Mesenchymal stem cell (in vitro differentiated cells and primary cell): ENCODE measurements at regions not wholly inside any gene's neighbourhood (a gene's known extent, or its start where the extent isn't known, plus 50 kb on each side); places are given as distances from the start of the nearest gene placed in this dataset.

ENCODE experiments used
- DNase-seq: peaks from one replicate; pipeline ENCODE4 v3.0.0-alpha.2; 2013
- H2AFZ ChIP-seq: one replicate; pipeline ENCODE4 v1.6.1; 2013; ENCODE audit warnings: low read depth, mild to moderate bottlenecking, control low read depth, inconsistent platforms, low read length, moderate library complexity
- H2AK5ac ChIP-seq: 2 replicates; pipeline ENCODE4 v1.6.1; 2013; ENCODE audit warnings: low read length, moderate library complexity, mild to moderate bottlenecking, inconsistent platforms; ENCODE audit not compliant: severe bottlenecking
- H2BK120ac ChIP-seq: one replicate; pipeline ENCODE4 v1.6.1; 2013; ENCODE audit warnings: low read depth, mild to moderate bottlenecking, inconsistent platforms, low read length, moderate library complexity
- H2BK12ac ChIP-seq, 2 experiments: one replicate each; pipeline ENCODE4 v1.6.1; 2013; ENCODE audit warnings: inconsistent platforms in 2 of 2, low read length in 2 of 2, mild to moderate bottlenecking in 2 of 2, moderate library complexity in 2 of 2, control low read depth in 1 of 2
- H2BK15ac ChIP-seq: one replicate; pipeline ENCODE4 v1.6.1; 2013; ENCODE audit warnings: mild to moderate bottlenecking, low read depth, inconsistent platforms; ENCODE audit not compliant: poor library complexity, severe bottlenecking
- H2BK5ac ChIP-seq: 2 replicates; pipeline ENCODE4 v1.6.1; 2013; ENCODE audit warnings: low read depth, mild to moderate bottlenecking, low read length, control low read depth, inconsistent platforms; ENCODE audit not compliant: poor library complexity, severe bottlenecking
- H3K14ac ChIP-seq, 2 experiments: one replicate each; pipeline ENCODE4 v1.6.1; 2013; ENCODE audit warnings: inconsistent platforms in 2 of 2, low read length in 2 of 2, control low read depth in 1 of 2, mild to moderate bottlenecking in 1 of 2, moderate library complexity in 1 of 2
- H3K18ac ChIP-seq, 2 experiments: one replicate each; pipeline ENCODE4 v1.6.1; 2013; ENCODE audit warnings: inconsistent platforms in 2 of 2, low read length in 2 of 2, control low read depth in 1 of 2, low read depth in 1 of 2, mild to moderate bottlenecking in 1 of 2
- H3K23ac ChIP-seq, 2 experiments: one replicate each; pipeline ENCODE4 v1.6.1; 2013; ENCODE audit warnings: inconsistent platforms in 2 of 2, low read length in 2 of 2, mild to moderate bottlenecking in 2 of 2, moderate library complexity in 2 of 2, control low read depth in 1 of 2
- H3K27ac ChIP-seq: 2 replicates; pipeline ENCODE4 v1.5.1; 2013; ENCODE audit warnings: mild to moderate bottlenecking, moderate library complexity, low read length, control low read depth, inconsistent platforms; ENCODE audit not compliant: poor library complexity, severe bottlenecking
- H3K27me3 ChIP-seq, 2 experiments: 2 replicates each; pipeline versions ENCODE4 v1.6.1 to v1.7.0; 2013; ENCODE audit warnings: low read length in 2 of 2, mild to moderate bottlenecking in 2 of 2, moderate library complexity in 2 of 2, control low read depth in 1 of 2, inconsistent platforms in 1 of 2; ENCODE audit not compliant: control insufficient read depth in 1 of 2, insufficient read depth in 1 of 2
- H3K36me3 ChIP-seq, 2 experiments: 2 replicates each; pipeline versions ENCODE4 v1.6.1 to v1.7.0; 2013; ENCODE audit warnings: low read length in 2 of 2, control low read depth in 1 of 2, inconsistent platforms in 1 of 2, low read depth in 1 of 2, mild to moderate bottlenecking in 1 of 2; ENCODE audit not compliant: insufficient read depth in 2 of 2, control insufficient read depth in 1 of 2
- H3K4ac ChIP-seq, 2 experiments: one replicate each; pipeline ENCODE4 v1.6.1; 2013; ENCODE audit warnings: inconsistent platforms in 2 of 2, low read length in 2 of 2, mild to moderate bottlenecking in 2 of 2, moderate library complexity in 2 of 2, control low read depth in 1 of 2, low read depth in 1 of 2
- H3K4me1 ChIP-seq: 2 replicates; pipeline ENCODE4 v1.6.1; 2013; ENCODE audit warnings: low read depth, low read length, control low read depth; ENCODE audit not compliant: control insufficient read depth, insufficient read depth
- H3K4me2 ChIP-seq: 2 replicates; pipeline ENCODE4 v1.6.1; 2013; ENCODE audit warnings: low read length, mild to moderate bottlenecking, inconsistent platforms; ENCODE audit not compliant: poor library complexity, severe bottlenecking
- H3K4me3 ChIP-seq, 2 experiments: 2 replicates each; pipeline versions ENCODE4 v1.5.1 to v1.7.0; 2013; ENCODE audit warnings: low read length in 2 of 2, mild to moderate bottlenecking in 2 of 2, control low read depth in 1 of 2, low read depth in 1 of 2; ENCODE audit not compliant: insufficient read depth in 1 of 2
- H3K79me1 ChIP-seq: replicated peaks from 2 replicates; pipeline ENCODE4 v1.6.1; 2013; ENCODE audit warnings: mild to moderate bottlenecking, control low read depth, low read length, inconsistent platforms; ENCODE audit not compliant: poor library complexity, severe bottlenecking
- H3K9ac ChIP-seq: 2 replicates; pipeline ENCODE4 v1.7.0; 2013; ENCODE audit warnings: mild to moderate bottlenecking, low read length, moderate library complexity
- H3K9me3 ChIP-seq: 2 replicates; pipeline ENCODE4 v1.7.0; 2013; ENCODE audit warnings: mild to moderate bottlenecking, low read length; ENCODE audit not compliant: control insufficient read depth
- H4K8ac ChIP-seq: one replicate; pipeline ENCODE4 v1.6.1; 2013; ENCODE audit warnings: inconsistent platforms, mild to moderate bottlenecking, low read length, moderate library complexity
- H4K91ac ChIP-seq: one replicate; pipeline ENCODE4 v1.6.1; 2013; ENCODE audit warnings: mild to moderate bottlenecking, low read length, inconsistent platforms
- WGBS: methylation state at CpG from one replicate; pipeline ENCODE4 v1.1.7; 2013; ENCODE audit warnings: mixed read lengths; 5-methylcytosine and 5-hydroxymethylcytosine counted together

GRCh38 chr2:122023059-122023864, 267.8 kb downstream of the TSN start:
- H3K27me3 ChIP-seq, result peaks cover 0 to 15% of the 10 kb centered on the region in 2 experiments
- H3K27ac ChIP-seq, result no peak overlapping the region
- H3K4me1 ChIP-seq, result peaks cover 2% of the 10 kb centered on the region
- WGBS, result 71% methylated on average over 6 of the region's 7 CpGs
- H2BK120ac ChIP-seq, result no peak overlapping the region
- no peak overlapping the region for H3K4me2 ChIP-seq
- H2BK12ac ChIP-seq, result no peak overlapping the region
- H4K91ac ChIP-seq, result no peak overlapping the region
- no peak overlapping the region for H2AK5ac ChIP-seq
- no peak overlapping the region for H3K4ac ChIP-seq
- H2AFZ ChIP-seq, result no peak overlapping the region
- H3K79me1 ChIP-seq, result no peaks in the 10 kb centered on the region
- DNase-seq, result no peak
- no peaks in the 10 kb centered on the region for H3K9me3 ChIP-seq
- no peaks in the 10 kb centered on the region for H3K36me3 ChIP-seq
- H2BK15ac ChIP-seq, result no peak overlapping the region
- no peak overlapping the region for H4K8ac ChIP-seq
- no peak overlapping the region for H3K18ac ChIP-seq
- no peak overlapping the region for H3K4me3 ChIP-seq
- no peak overlapping the region for H3K9ac ChIP-seq
- no peak overlapping the region for H3K23ac ChIP-seq
- no peak overlapping the region for H3K14ac ChIP-seq
- H2BK5ac ChIP-seq, result no peak overlapping the region

- Histone ChIP-seq H3K9me3 (no peaks in the 10 kb centered on the region), H4K91ac (no peak overlapping the region), H2BK5ac (no peak overlapping the region), H3K4me2 (no peak overlapping the region), H3K4ac (no peak overlapping the region), H3K27ac (no peak overlapping the region), H3K27me3 (peaks cover 0 to 7% of the 10 kb centered on the region in 2 experiments), H3K23ac (no peak overlapping the region), H2AFZ (no peak overlapping the region), H3K18ac (no peak overlapping the region), H3K4me1 (no peaks in the 10 kb centered on the region), H3K9ac (no peak overlapping the region), H3K79me1 (no peaks in the 10 kb centered on the region), H3K36me3 (no peaks in the 10 kb centered on the region), H2BK12ac (no peak overlapping the region), H3K14ac (no peak overlapping the region), H2BK15ac (no peak overlapping the region), H4K8ac (no peak overlapping the region), H3K4me3 (no peak overlapping the region), H2AK5ac (no peak overlapping the region), H2BK120ac (no peak overlapping the region)
- WGBS, result 81% methylated on average over 9 of the region's 9 CpGs
- DNase-seq, result no peak
These were observed 272.2 kb downstream of the TSN start for GRCh38 chr2:122027510-122028217.

- Histone ChIP-seq H3K79me1 (no peaks in the 10 kb centered on the region), H3K4me1 (no peaks in the 10 kb centered on the region), H2AFZ (no peak overlapping the region), H2BK15ac (no peak overlapping the region), H3K9me3 (no peaks in the 10 kb centered on the region), H3K4ac (no peak overlapping the region), H3K27me3 (peaks cover 0 to 7% of the 10 kb centered on the region in 2 experiments), H3K23ac (no peak overlapping the region), H3K27ac (no peak overlapping the region), H4K8ac (no peak overlapping the region), H2BK12ac (no peak overlapping the region), H2BK120ac (no peak overlapping the region), H3K4me2 (no peak overlapping the region), H3K4me3 (no peak overlapping the region), H3K36me3 (no peaks in the 10 kb centered on the region), H3K18ac (no peak overlapping the region), H2BK5ac (no peak overlapping the region), H2AK5ac (no peak overlapping the region), H4K91ac (no peak overlapping the region), H3K14ac (no peak overlapping the region), H3K9ac (no peak overlapping the region)
- DNase-seq, result no peak
- WGBS, result 40% methylated on average over 3 of the region's 7 CpGs
These were observed 273.1 kb downstream of the TSN start for GRCh38 chr2:122028371-122029100.

DNA sequence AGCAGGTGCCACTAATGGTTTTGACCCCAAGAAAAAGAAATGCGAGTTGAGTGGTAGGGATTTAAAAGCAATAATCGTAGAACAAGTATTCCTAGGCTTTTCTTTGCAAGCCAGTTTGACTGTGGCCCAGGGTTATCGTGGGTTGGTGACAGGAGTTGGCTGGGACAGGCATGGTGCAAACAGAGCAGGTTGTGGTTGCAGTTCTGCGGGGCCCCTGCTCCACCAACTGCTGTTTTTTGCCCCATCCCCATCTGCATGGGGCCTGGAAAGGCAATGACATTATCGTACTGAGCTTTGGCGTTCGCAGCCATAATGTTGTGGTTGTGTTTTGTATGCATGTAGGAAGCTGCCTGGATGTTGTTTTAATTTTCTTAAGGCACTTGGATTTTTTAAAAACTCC, 274.0 kb downstream of the TSN start:
- Histone ChIP-seq H3K9me3 (no peaks in the 10 kb centered on the region), H3K79me1 (no peaks in the 10 kb centered on the region), H3K18ac (no peak overlapping the region), H3K9ac (no peak overlapping the region), H2BK15ac (no peak overlapping the region), H2AK5ac (no peak overlapping the region), H3K4me1 (no peaks in the 10 kb centered on the region), H2BK120ac (no peak overlapping the region), H3K4me3 (no peak overlapping the region), H3K4ac (no peak overlapping the region), H3K14ac (no peak overlapping the region), H2BK5ac (no peak overlapping the region), H3K27ac (no peak overlapping the region), H3K27me3 (peaks cover 0 to 7% of the 10 kb centered on the region in 2 experiments), H4K91ac (no peak overlapping the region), H2AFZ (no peak overlapping the region), H3K4me2 (no peak overlapping the region), H3K36me3 (no peaks in the 10 kb centered on the region), H4K8ac (no peak overlapping the region), H3K23ac (no peak overlapping the region), H2BK12ac (no peak overlapping the region)
- WGBS, result 65% methylated on average over 7 of the region's 7 CpGs
- DNase-seq, result no peak
